OCI-LY7 (cell line): ENCODE measurements at regions not wholly inside any gene's neighbourhood (a gene's known extent, or its start where the extent isn't known, plus 50 kb on each side); places are given as distances from the start of the nearest gene placed in this dataset.

Experiments used
- BruUV-seq: library from RNA; stranded (reverse); fragments of 400-500 nt; replicated peaks from 2 replicates; lab custom pipeline; 2021; lab: Mats Ljungman, UMichigan
- CTCF ChIA-PET: fragments of 300-600 bp; sonication (Branson Sonifier 250); formaldehyde crosslinking; loops from one replicate; lab custom pipeline; 2022; ENCODE audit warnings: antibody characterized with exemption; ENCODE audit not compliant: unreplicated experiment; lab: Charles Lee
- POLR2A ChIA-PET: fragments of 300-600 bp; sonication (Branson Sonifier 250); formaldehyde crosslinking; loops from one replicate; lab custom pipeline; 2022; ENCODE audit warnings: antibody characterized with exemption; lab: Charles Lee
- DNase-seq: peaks from one replicate; pipeline ENCODE4 v3.0.0-alpha.2; 2015; ENCODE audit warnings: low spot score
- H2AFZ ChIP-seq: fragments of 200-600 bp; sonication (generic), shearing (Covaris generic); 2 replicates; pipeline ENCODE4 v1.6.1; 2014; ENCODE audit warnings: mild to moderate bottlenecking, antibody characterized with exemption, low read length, moderate library complexity
- H3K27ac ChIP-seq: fragments of 200-600 bp; sonication (generic); 2 replicates; pipeline ENCODE4 v1.5.1; 2014; ENCODE audit warnings: mixed run types, low read depth, mild to moderate bottlenecking, moderate library complexity, low read length, inconsistent platforms; ENCODE audit not compliant: poor library complexity, severe bottlenecking
- H3K36me3 ChIP-seq: fragments of 200-600 bp; sonication (generic); 2 replicates; pipeline ENCODE4 v1.6.1; 2014; ENCODE audit warnings: mild to moderate bottlenecking, antibody characterized with exemption, low read length, moderate library complexity, mixed read lengths; ENCODE audit not compliant: insufficient read depth
- H3K4me1 ChIP-seq: fragments of 200-600 bp; sonication (generic); 2 replicates; pipeline ENCODE4 v1.5.1; 2014; ENCODE audit warnings: mild to moderate bottlenecking, low read length; ENCODE audit not compliant: insufficient read depth, poor library complexity, severe bottlenecking
- H3K4me2 ChIP-seq: fragments of 200-600 bp; sonication (generic); 2 replicates; pipeline ENCODE4 v1.6.1; 2014; ENCODE audit warnings: mild to moderate bottlenecking, low read length
- H3K4me3 ChIP-seq: fragments of 200-600 bp; sonication (generic); 2 replicates; pipeline ENCODE4 v1.5.1; 2014; ENCODE audit warnings: mild to moderate bottlenecking, low read depth, low read length; ENCODE audit not compliant: poor library complexity, severe bottlenecking
- H3K79me2 ChIP-seq: fragments of 200-600 bp; sonication (generic); 2 replicates; pipeline ENCODE4 v1.6.1; 2016; ENCODE audit warnings: low read depth, mild to moderate bottlenecking, low read length, moderate library complexity, mixed read lengths; ENCODE audit not compliant: insufficient read depth
- H3K9me2 ChIP-seq: fragments of 200-600 bp; sonication (generic); 2 replicates; pipeline ENCODE4 v1.6.1; 2016; ENCODE audit warnings: mild to moderate bottlenecking, low read length, mixed read lengths; ENCODE audit not compliant: insufficient read depth
- H3K9me3 ChIP-seq: fragments of 200-600 bp; sonication (generic); 2 replicates; pipeline ENCODE4 v1.6.1; 2014; ENCODE audit warnings: mild to moderate bottlenecking, mixed run types, low read length, mixed read lengths
- H4K20me1 ChIP-seq: fragments of 200-600 bp; sonication (generic); 2 replicates; pipeline ENCODE4 v1.6.1; 2014; ENCODE audit warnings: mild to moderate bottlenecking, antibody characterized with exemption, low read length, moderate library complexity, mixed read lengths; ENCODE audit not compliant: insufficient read depth
- CTCF ChIP-seq: fragments of 200-600 bp; sonication (generic); conservative IDR thresholded peaks from 2 replicates; pipeline ENCODE4 v1.5.1; 2014; ENCODE audit warnings: mild to moderate bottlenecking, antibody characterized with exemption, low read length, moderate library complexity, mixed read lengths
- EZH2phosphoT487 ChIP-seq: fragments of 200-600 bp; sonication (generic); IDR thresholded peaks from 2 replicates; pipeline ENCODE4 v1.6.1; 2018; ENCODE audit warnings: low read depth, borderline replicate concordance, mild to moderate bottlenecking, mixed run types, antibody characterized with exemption, low read length, moderate library complexity, mixed read lengths
- intact Hi-C: fragments of 100-400 bp; cut with micrococcal nuclease; formaldehyde crosslinking; loops from one replicate; pipeline ENCODE4 v1.10.0; 2022; ENCODE audit not compliant: unreplicated experiment

GRCh38 chr6:54595844-54596243 is 250.7 kb upstream of the FAM83B start:
- intact Hi-C loops: no loop called here
- no TSS peak for BruUV-seq

GRCh38 chr6:54598787-54599313 is 247.7 kb upstream of the FAM83B start:
- no peak overlapping the region for H2AFZ ChIP-seq
- no peak overlapping the region for H3K4me3 ChIP-seq
- intact Hi-C loops: no loop called here
- no peaks in the 10 kb centered on the region for H3K36me3 ChIP-seq
- ChIA-PET POLR2A (interaction anchor here (0.7 to 1.3 kb wide), 2 partner anchors 10 to 80 kb away, joined by 3 read pairs; no protein-coding TSS in a partner anchor), CTCF (no interaction called here)
- H3K4me2 ChIP-seq: no peak overlapping the region
- H3K27ac ChIP-seq: no peak overlapping the region
- BruUV-seq: no TSS peak
- no peaks in the 10 kb centered on the region for H3K79me2 ChIP-seq
- no peaks in the 10 kb centered on the region for H4K20me1 ChIP-seq
- TF ChIP-seq EZH2phosphoT487 (no peak), CTCF (no peak)
- H3K9me2 ChIP-seq: no peaks in the 10 kb centered on the region
- no peaks in the 10 kb centered on the region for H3K9me3 ChIP-seq
- DNase-seq: no peak
- no peaks in the 10 kb centered on the region for H3K4me1 ChIP-seq

More at GRCh38 chr6:54595844-54596243, 250.7 kb upstream of the FAM83B start:
- no peak overlapping the region for H3K27ac ChIP-seq
- H3K4me1 ChIP-seq: no peaks in the 10 kb centered on the region
- no peak for DNase-seq
- H3K4me2 ChIP-seq: no peak overlapping the region
- H3K79me2 ChIP-seq: no peaks in the 10 kb centered on the region
- H3K9me2 ChIP-seq: no peaks in the 10 kb centered on the region
- CTCF ChIA-PET: no interaction called here
- no peak overlapping the region for H3K4me3 ChIP-seq
- TF ChIP-seq EZH2phosphoT487 (no peak), CTCF (no peak)
- POLR2A ChIA-PET: interaction anchor here (0.6 to 1.2 kb wide), 2 partner anchors 8 to 470 kb away, joined by 3 to 5 read pairs; no protein-coding TSS in a partner anchor
- H2AFZ ChIP-seq: no peak overlapping the region
- H3K9me3 ChIP-seq: no peaks in the 10 kb centered on the region
- no peaks in the 10 kb centered on the region for H3K36me3 ChIP-seq
- no peaks in the 10 kb centered on the region for H4K20me1 ChIP-seq

- H2AFZ ChIP-seq: no peak overlapping the region
- no peak overlapping the region for H3K27ac ChIP-seq
- TF ChIP-seq CTCF: no peak
- TF ChIP-seq EZH2phosphoT487: no peak
- no peaks in the 10 kb centered on the region for H3K36me3 ChIP-seq
- no peak overlapping the region for H3K4me3 ChIP-seq
- H3K79me2 ChIP-seq: no peaks in the 10 kb centered on the region
- H4K20me1 ChIP-seq: no peaks in the 10 kb centered on the region
- CTCF ChIA-PET: no interaction called here
- intact Hi-C loops: no loop called here
- POLR2A ChIA-PET: no interaction called here
- no TSS peak for BruUV-seq
- no peak overlapping the region for H3K4me2 ChIP-seq
- H3K9me2 ChIP-seq: no peaks in the 10 kb centered on the region
- DNase-seq: no peak
- H3K4me1 ChIP-seq: no peaks in the 10 kb centered on the region
- H3K9me3 ChIP-seq: no peaks in the 10 kb centered on the region
Observed at GRCh38 chr6:54601600-54602300, 244.8 kb upstream of the FAM83B start.
